OCI-LY3 (cell line): ENCODE measurements at regions not wholly inside any gene's neighbourhood (a gene's known extent, or its start where the extent isn't known, plus 50 kb on each side); places are given as distances from the start of the nearest gene placed in this dataset.

ENCODE experiments used
- H2AFZ ChIP-seq: fragments of 200-600, 300-600 bp; shearing (Covaris generic); 2 replicates; pipeline ENCODE4 v1.6.0; 2014; ENCODE audit warnings: antibody characterized with exemption, low read depth, low read length
- H3K27ac ChIP-seq: fragments of 200-600, 300-600 bp; sonication (generic); 2 replicates; pipeline ENCODE4 v1.5.1; 2014; ENCODE audit warnings: mild to moderate bottlenecking, low read length, moderate library complexity, mixed read lengths
- H3K27me3 ChIP-seq: fragments of 200-600, 300-600 bp; sonication (generic); 2 replicates; pipeline ENCODE4 v1.6.1; 2014; ENCODE audit warnings: low read depth, low read length, mixed read lengths
- H3K36me3 ChIP-seq: fragments of 200-600, 300-600 bp; sonication (generic); replicated peaks from 2 replicates; pipeline ENCODE3; 2014; ENCODE audit warnings: low read depth, low read length, mixed read lengths
- H3K4me1 ChIP-seq: fragments of 300-600, 200-600 bp; sonication (generic); 2 replicates; pipeline ENCODE4 v1.6.1; 2014; ENCODE audit warnings: low read length, mixed read lengths
- H3K4me2 ChIP-seq: fragments of 200-600, 300-600 bp; sonication (generic); 2 replicates; pipeline ENCODE4 v1.6.1; 2014; ENCODE audit warnings: low read length, mixed read lengths
- H3K4me3 ChIP-seq: fragments of 300-600, 200-600 bp; sonication (generic); 2 replicates; pipeline ENCODE4 v1.5.1; 2014; ENCODE audit warnings: antibody characterized with exemption, mild to moderate bottlenecking, low read length, moderate library complexity
- H3K79me2 ChIP-seq: fragments of 300-600, 200-600 bp; shearing (Covaris generic); 2 replicates; pipeline ENCODE4 v1.6.1; 2014; ENCODE audit warnings: mild to moderate bottlenecking, low read length, mixed read lengths
- H3K9ac ChIP-seq: fragments of 300-600, 200-600 bp; shearing (Covaris generic); 2 replicates; pipeline ENCODE4 v1.6.0; 2014; ENCODE audit warnings: mild to moderate bottlenecking, low read length, moderate library complexity
- H3K9me3 ChIP-seq: fragments of 200-600, 300-600 bp; shearing (Covaris generic); 2 replicates; pipeline ENCODE4 v1.6.1; 2014; ENCODE audit warnings: low read length, mixed read lengths; ENCODE audit not compliant: insufficient read depth
- H4K20me1 ChIP-seq: fragments of 200-600, 300-600 bp; sonication (generic); 2 replicates; pipeline ENCODE4 v1.6.1; 2016; ENCODE audit warnings: low read length, mixed read lengths; ENCODE audit not compliant: insufficient read depth
- CTCF ChIP-seq: fragments of 200-600, 300-600 bp; sonication (generic); IDR thresholded peaks from 2 replicates; pipeline ENCODE4 v1.5.1; 2014; ENCODE audit warnings: antibody characterized with exemption, low read length, low read depth
- EZH2phosphoT487 ChIP-seq: fragments of 200-600 bp; shearing (Covaris generic); IDR thresholded peaks from 2 replicates; pipeline ENCODE4 v1.6.1; 2018; ENCODE audit warnings: antibody characterized with exemption, mixed run types, low read depth

GRCh38 chr18:38450876-38451275 is 885.3 kb upstream of the CELF4 start:
- Histone ChIP-seq H3K4me3 (no peak overlapping the region), H3K9ac (no peak overlapping the region), H3K27ac (no peak overlapping the region), H3K27me3 (no peaks in the 10 kb centered on the region), H4K20me1 (no peaks in the 10 kb centered on the region), H3K4me1 (no peaks in the 10 kb centered on the region), H2AFZ (no peak overlapping the region), H3K79me2 (no peaks in the 10 kb centered on the region), H3K36me3 (no peaks in the 10 kb centered on the region), H3K9me3 (no peaks in the 10 kb centered on the region; the same call in 1 of the 2 replicates), H3K4me2 (no peak overlapping the region)
- no peak for TF ChIP-seq EZH2phosphoT487
- TF ChIP-seq CTCF: no peak

- Histone ChIP-seq H3K9ac (no peak overlapping the region), H3K27ac (no peak overlapping the region)
These were observed 880.2 kb upstream of the CELF4 start for GRCh38 chr18:38445804-38446145.

GRCh38 chr18:38444971-38445803 is 879.6 kb upstream of the CELF4 start:
- TF ChIP-seq EZH2phosphoT487 (no peak), CTCF (no peak)
- Histone ChIP-seq H3K27me3 (no peaks in the 10 kb centered on the region), H3K27ac (no peak overlapping the region), H3K79me2 (no peaks in the 10 kb centered on the region), H3K4me1 (no peaks in the 10 kb centered on the region), H4K20me1 (no peaks in the 10 kb centered on the region), H3K4me3 (no peak overlapping the region), H3K9me3 (no peaks in the 10 kb centered on the region; the same call in 1 of the 2 replicates), H3K4me2 (no peak overlapping the region), H2AFZ (no peak overlapping the region), H3K36me3 (no peaks in the 10 kb centered on the region), H3K9ac (no peak overlapping the region)

More at GRCh38 chr18:38445804-38446145, 880.2 kb upstream of the CELF4 start:
- Histone ChIP-seq H3K27me3 (no peaks in the 10 kb centered on the region), H3K4me3 (no peak overlapping the region), H3K9me3 (no peaks in the 10 kb centered on the region; the same call in 1 of the 2 replicates), H3K4me1 (no peaks in the 10 kb centered on the region), H3K36me3 (no peaks in the 10 kb centered on the region), H3K4me2 (no peak overlapping the region), H2AFZ (no peak overlapping the region), H3K79me2 (no peaks in the 10 kb centered on the region), H4K20me1 (no peaks in the 10 kb centered on the region)
- TF ChIP-seq CTCF: no peak

- no peaks in the 10 kb centered on the region for H3K4me1 ChIP-seq
- no peak overlapping the region for H2AFZ ChIP-seq
- TF ChIP-seq EZH2phosphoT487 (no peak), CTCF (no peak)
- no peaks in the 10 kb centered on the region for H3K27me3 ChIP-seq
- H3K9me3 ChIP-seq: no peaks in the 10 kb centered on the region
- no peaks in the 10 kb centered on the region for H3K79me2 ChIP-seq
- H4K20me1 ChIP-seq: no peaks in the 10 kb centered on the region
- no peak overlapping the region for H3K4me3 ChIP-seq
- no peak overlapping the region for H3K27ac ChIP-seq
- no peaks in the 10 kb centered on the region for H3K36me3 ChIP-seq
- H3K9ac ChIP-seq: no peak overlapping the region
- H3K4me2 ChIP-seq: no peak overlapping the region
These were observed 862.1 kb upstream of the CELF4 start for GRCh38 chr18:38427736-38428135.
